ENCODE measurements at regions not wholly inside any gene's neighbourhood (a gene's known extent, or its start where the extent isn't known, plus 50 kb on each side); places are given as distances from the start of the nearest gene placed in this dataset.
A peak's percentile ranks its signal among the peaks of the same experiment; 100 is the strongest.

- ATAC-seq, result no peak
- POLR2A ChIA-PET, result interaction anchor here (0.8 kb wide), 1 partner anchor 329 kb away, joined by 3 read pairs; no protein-coding TSS in a partner anchor
Measured at GRCh38 chr6:67009818-67010217, 1302.8 kb upstream of the EYS start.

More at GRCh38 chr6:67009818-67010217, 1302.8 kb upstream of the EYS start:
- no peaks in the 10 kb centered on the region for H3K27me3 ChIP-seq (ENCODE audit: control insufficient read depth in 2 of 2, insufficient read depth in 2 of 2, low read length in 2 of 2)
- 1% methylated on average over 8 of the region's 8 CpGs for WGBS (ENCODE audit: insufficient coverage, low coverage, missing lambda C conversion rate)
- no peaks in the 10 kb centered on the region for H3K9me3 ChIP-seq (replicated peaks; ENCODE audit: control insufficient read depth, insufficient read depth, low read depth, low read length)
- no peak overlapping the region for H3K9ac ChIP-seq (ENCODE audit: insufficient read depth in 1 of 2, low read depth in 2 of 2, low read length in 2 of 2)
- no peak for FAIRE-seq
- H3K9me1 ChIP-seq (ENCODE audit: control insufficient read depth, insufficient read depth, low read length), result no peaks in the 10 kb centered on the region
- in situ Hi-C loops (cut with MboI), result no loop called here
- no peaks in the 10 kb centered on the region for H3K4me1 ChIP-seq (replicated peaks in 1 of 2; ENCODE audit: control insufficient read depth in 2 of 2, insufficient read depth in 2 of 2, low read length in 2 of 2)
- no peak overlapping the region for H2AFZ ChIP-seq (ENCODE audit: low read depth, low read length)
- intact Hi-C loops (cut with micrococcal nuclease), result no loop called here
- CTCF ChIA-PET (ENCODE audit: low intra/inter-chr PET ratio), result no interaction called here
- DNase-seq (ENCODE audit: extremely low read depth in 1 of 4, low spot score in 3 of 4), result no peak
- no TSS peak for BruUV-seq (replicated peaks)
- no peak overlapping the region for H3K27ac ChIP-seq (ENCODE audit: extremely low read depth, low read depth, low read length)
- H3K4me2 ChIP-seq (ENCODE audit: insufficient read depth, low read length), result no peak overlapping the region
- H3K79me2 ChIP-seq (ENCODE audit: control insufficient read depth, insufficient read depth, low read length), result no peaks in the 10 kb centered on the region
- TF ChIP-seq GTF2A2 (tag; IDR thresholded peaks at IDR 0.05) (no peak), PKNOX1 (IDR thresholded peaks at IDR 0.05) (peak; percentile 20; the same call in 1 of the 2 replicates), ZNF398 (CRISPR knock-in tag; IDR thresholded peaks at IDR 0.05) (no peak), MCM7 (IDR thresholded peaks at IDR 0.05) (no peak), CHD1 (IDR thresholded peaks at IDR 0.05; ENCODE audit: low read length) (no peak), CBX5 (IDR thresholded peaks at IDR 0.05; ENCODE audit: borderline replicate concordance, low read depth) (no peak), MEIS2 (IDR thresholded peaks at IDR 0.05; ENCODE audit: partially characterized antibody) (peak; percentile 60), TAL1 (IDR thresholded peaks at IDR 0.05) (no peak), PBX2 (CRISPR knock-in tag; IDR thresholded peaks at IDR 0.05; ENCODE audit: low read depth) (no peak), PBX2 (tag; conservative IDR thresholded peaks at IDR 0.05; ENCODE audit: low read depth) (0 out of 2 replicates have a peak, but pooled peaks have one; percentile 10), ZBTB12 (CRISPR knock-in tag; IDR thresholded peaks at IDR 0.05) (no peak), MTF1 (CRISPR knock-in tag; IDR thresholded peaks at IDR 0.05; ENCODE audit: borderline replicate concordance) (no peak), HOXB6 (CRISPR knock-in tag; IDR thresholded peaks at IDR 0.05; ENCODE audit: borderline replicate concordance) (no peak), KHSRP (IDR thresholded peaks at IDR 0.05) (no peak), PTBP1 (IDR thresholded peaks at IDR 0.05; ENCODE audit: low read depth, low read length) (no peak)
- no peaks in the 10 kb centered on the region for H3K36me3 ChIP-seq (ENCODE audit: control insufficient read depth, insufficient read depth, low read length)
- no peak overlapping the region for H3K4me3 ChIP-seq
- H4K20me1 ChIP-seq (replicated peaks; ENCODE audit: control insufficient read depth, insufficient read depth, low read length), result no peaks in the 10 kb centered on the region

All from K562 (cell line).